Breast epithelium (tissue), 3 donors: ENCODE measurements at regions not wholly inside any gene's neighbourhood (a gene's known extent, or its start where the extent isn't known, plus 50 kb on each side); places are given as distances from the start of the nearest gene placed in this dataset.

Source experiments
- CTCF ChIP-seq, 3 donors: fragments of 450-650 bp; IDR thresholded peaks; one replicate each; pipeline ENCODE4 v1.5.1; 2016 to 2017; ENCODE audit warnings: antibody characterized with exemption in 3 of 3, mild to moderate bottlenecking in 3 of 3, moderate library complexity in 3 of 3
- POLR2A ChIP-seq: fragments of 450-650 bp; IDR thresholded peaks from one replicate; pipeline ENCODE4 v1.6.1; 2016; ENCODE audit warnings: antibody characterized with exemption, mild to moderate bottlenecking, moderate library complexity

- TF ChIP-seq CTCF (IDR thresholded peaks at IDR 0.05) = no peak
- TF ChIP-seq POLR2A = no peak
Observed at GRCh38 chr5:68973696-68974095, 120.1 kb upstream of the SLC30A5 start.
